Astrocyte (in vitro differentiated cells and primary cell): ENCODE measurements at regions not wholly inside any gene's neighbourhood (a gene's known extent, or its start where the extent isn't known, plus 50 kb on each side); places are given as distances from the start of the nearest gene placed in this dataset.

Experiments used
- CTCF ChIP-seq: IDR thresholded peaks from 2 replicates; pipeline ENCODE4 v1.5.1; 2011; ENCODE audit warnings: low read depth, mild to moderate bottlenecking, inconsistent platforms, low read length, moderate library complexity; ENCODE audit not compliant: insufficient read depth
- EZH2 ChIP-seq: IDR thresholded peaks from 2 replicates; pipeline ENCODE4 v1.6.1; 2012; ENCODE audit warnings: mild to moderate bottlenecking, low read length, inconsistent platforms; ENCODE audit not compliant: insufficient read depth

DNA sequence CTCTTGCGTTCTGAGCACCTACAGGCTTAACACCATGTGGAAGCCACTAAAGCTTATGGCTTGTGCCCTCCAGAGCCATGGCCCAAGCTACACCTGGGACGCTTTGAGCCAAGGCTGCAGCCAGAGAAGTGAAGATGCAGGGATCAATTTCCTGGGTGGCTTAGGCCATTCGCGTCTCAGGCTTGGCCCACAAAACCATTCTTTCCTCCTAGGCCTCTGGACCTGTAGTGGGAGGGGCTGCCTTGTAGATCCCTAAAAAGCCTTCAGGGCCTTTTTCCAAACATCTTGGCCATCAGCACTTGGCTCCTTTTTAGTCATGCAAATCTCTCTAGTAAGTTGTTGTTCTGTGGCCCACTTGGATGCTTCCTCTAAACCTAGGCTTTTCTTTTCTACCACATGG, 401.7 kb upstream of the RUNX1 start:
- no peak for TF ChIP-seq CTCF
- TF ChIP-seq EZH2 = no peak
